H9 (cell line): ENCODE measurements at regions not wholly inside any gene's neighbourhood (a gene's known extent, or its start where the extent isn't known, plus 50 kb on each side); places are given as distances from the start of the nearest gene placed in this dataset.

Experiments used
- DNase-seq: peaks from one replicate; pipeline ENCODE4 v3.0.0-alpha.2; 2017
- H2AFZ ChIP-seq: one replicate; pipeline ENCODE4 v1.6.1; 2013; ENCODE audit warnings: mild to moderate bottlenecking, low read length, control low read depth, moderate library complexity
- H2AK5ac ChIP-seq: 2 replicates; pipeline ENCODE4 v1.6.1; 2013; ENCODE audit warnings: low read length, control low read depth, mixed read lengths; ENCODE audit not compliant: insufficient read length
- H2BK120ac ChIP-seq: one replicate; pipeline ENCODE4 v1.6.1; 2013; ENCODE audit warnings: low read depth, mild to moderate bottlenecking, low read length, control low read depth, inconsistent platforms; ENCODE audit not compliant: poor library complexity, severe bottlenecking
- H2BK12ac ChIP-seq: 2 replicates; pipeline ENCODE4 v1.6.1; 2013; ENCODE audit warnings: low read length, control low read depth, mixed read lengths, low read depth; ENCODE audit not compliant: insufficient read length
- H2BK15ac ChIP-seq: 2 replicates; pipeline ENCODE4 v1.6.1; 2013; ENCODE audit warnings: low read depth, low read length, control low read depth
- H2BK20ac ChIP-seq: one replicate; pipeline ENCODE4 v1.6.1; 2013; ENCODE audit warnings: low read depth, mild to moderate bottlenecking, low read length, control low read depth, inconsistent platforms; ENCODE audit not compliant: poor library complexity, severe bottlenecking
- H2BK5ac ChIP-seq: 2 replicates; pipeline ENCODE4 v1.6.1; 2013; ENCODE audit warnings: low read length, control low read depth, mixed read lengths; ENCODE audit not compliant: insufficient read length
- H3K14ac ChIP-seq: 2 replicates; pipeline ENCODE4 v1.6.1; 2013; ENCODE audit warnings: low read length, control low read depth; ENCODE audit not compliant: insufficient read depth
- H3K18ac ChIP-seq: 2 replicates; pipeline ENCODE4 v1.6.1; 2013; ENCODE audit warnings: low read depth, mild to moderate bottlenecking, mixed read lengths, low read length, control low read depth; ENCODE audit not compliant: insufficient read length
- H3K23ac ChIP-seq: 2 replicates; pipeline ENCODE4 v1.6.1; 2013; ENCODE audit warnings: low read length, control low read depth, mixed read lengths, low read depth; ENCODE audit not compliant: insufficient read length
- H3K23me2 ChIP-seq: 2 replicates; pipeline ENCODE4 v1.6.1; 2013; ENCODE audit warnings: low read depth, mild to moderate bottlenecking, mixed read lengths, low read length, control low read depth; ENCODE audit not compliant: insufficient read length, poor library complexity, severe bottlenecking
- H3K27ac ChIP-seq: 2 replicates; pipeline ENCODE4 v1.5.1; 2013; ENCODE audit warnings: low read length, control low read depth, mixed read lengths, low read depth; ENCODE audit not compliant: insufficient read length
- H3K27me3 ChIP-seq: 2 replicates; pipeline ENCODE4 v1.6.1; 2013; ENCODE audit warnings: low read length, control low read depth, inconsistent platforms; ENCODE audit not compliant: insufficient read depth
- H3K4ac ChIP-seq: 2 replicates; pipeline ENCODE4 v1.6.1; 2013; ENCODE audit warnings: low read depth, mild to moderate bottlenecking, control low read depth, inconsistent platforms, low read length, moderate library complexity
- H3K4me1 ChIP-seq: 2 replicates; pipeline ENCODE4 v1.6.1; 2013; ENCODE audit warnings: low read length, control low read depth, inconsistent platforms; ENCODE audit not compliant: insufficient read depth
- H3K4me2 ChIP-seq: 2 replicates; pipeline ENCODE4 v1.6.1; 2013; ENCODE audit warnings: low read length, control low read depth, mixed read lengths; ENCODE audit not compliant: insufficient read length, insufficient read depth
- H3K56ac ChIP-seq: 2 replicates; pipeline ENCODE4 v1.6.1; 2013; ENCODE audit warnings: low read depth, mild to moderate bottlenecking, mixed read lengths, low read length, control low read depth; ENCODE audit not compliant: insufficient read length
- H3K79me1 ChIP-seq: 2 replicates; pipeline ENCODE4 v1.6.1; 2013; ENCODE audit warnings: low read depth, mild to moderate bottlenecking, moderate library complexity, low read length, control low read depth, inconsistent platforms; ENCODE audit not compliant: insufficient read depth, poor library complexity, severe bottlenecking
- H3K79me2 ChIP-seq: 2 replicates; pipeline ENCODE4 v1.6.1; 2013; ENCODE audit warnings: low read length, control low read depth, inconsistent platforms; ENCODE audit not compliant: insufficient read depth
- H3K9ac ChIP-seq: 2 replicates; pipeline ENCODE4 v1.6.1; 2013; ENCODE audit warnings: low read length, control low read depth, mixed read lengths; ENCODE audit not compliant: insufficient read length; ENCODE audit errors: extremely low read depth
- H3K9me3 ChIP-seq: one replicate; pipeline ENCODE4 v1.6.1; 2013; ENCODE audit warnings: low read depth, low read length, inconsistent platforms; ENCODE audit not compliant: control insufficient read depth
- H3T11ph ChIP-seq: one replicate; pipeline ENCODE4 v1.6.1; 2013; ENCODE audit warnings: mild to moderate bottlenecking, low read length, control low read depth, inconsistent platforms
- H4K20me1 ChIP-seq: one replicate; pipeline ENCODE4 v1.6.1; 2013; ENCODE audit not compliant: control insufficient read depth, insufficient read length, insufficient read depth
- H4K5ac ChIP-seq: 2 replicates; pipeline ENCODE4 v1.6.1; 2013; ENCODE audit warnings: low read depth, mild to moderate bottlenecking, mixed read lengths, low read length, control low read depth; ENCODE audit not compliant: insufficient read length
- H4K8ac ChIP-seq: replicated peaks from 2 replicates; pipeline ENCODE4 v1.6.1; 2013; ENCODE audit warnings: low read length, control low read depth, mixed read lengths, low read depth; ENCODE audit not compliant: insufficient read length
- H4K91ac ChIP-seq: 2 replicates; pipeline ENCODE4 v1.6.1; 2013; ENCODE audit warnings: low read depth, mild to moderate bottlenecking, moderate library complexity, mixed read lengths, low read length, control low read depth; ENCODE audit not compliant: insufficient read length
- H3K27ac Mint-ChIP-seq, 3 experiments: 2 replicates in 2 of 3; 3 replicates in 1 of 3; pipeline ENCODE4 v1.8.0; 2020 to 2021; ENCODE audit warnings: mixed read lengths in 3 of 3, mild to moderate bottlenecking in 1 of 3, moderate library complexity in 1 of 3
- H3K27me3 Mint-ChIP-seq: 2 replicates; pipeline ENCODE4 v1.8.0; 2021; ENCODE audit warnings: low read depth, mild to moderate bottlenecking, moderate library complexity, mixed read lengths
- H3K36me3 Mint-ChIP-seq, 3 experiments: 2 replicates in 2 of 3; 3 replicates in 1 of 3; pipeline ENCODE4 v1.8.0; 2020 to 2021; ENCODE audit warnings: low read depth in 3 of 3, mixed read lengths in 3 of 3; ENCODE audit not compliant: insufficient read depth in 1 of 3
- H3K4me1 Mint-ChIP-seq, 2 experiments: 2 replicates each; pipeline ENCODE4 v1.8.0; 2020; ENCODE audit warnings: mixed read lengths in 2 of 2
- H3K4me3 Mint-ChIP-seq, 2 experiments: 2 replicates in 1 of 2; 3 replicates in 1 of 2; pipeline ENCODE4 v1.8.0; 2020 to 2021; ENCODE audit warnings: mild to moderate bottlenecking in 2 of 2, mixed read lengths in 2 of 2, moderate library complexity in 1 of 2
- H3K9me3 Mint-ChIP-seq, 2 experiments: 2 replicates in 1 of 2; 3 replicates in 1 of 2; pipeline ENCODE4 v1.8.0; 2020; ENCODE audit warnings: mild to moderate bottlenecking in 2 of 2, mixed read lengths in 2 of 2, moderate library complexity in 1 of 2
- WGBS: extraction: QIAGEN DNeasy Blood & Tissue Kit; methylation state at CpG from one replicate; pipeline ENCODE4 v1.1.7; 2013; ENCODE audit warnings: missing lambda C conversion rate, low lambda C conversion rate, mixed read lengths; ENCODE audit not compliant: insufficient read length; ENCODE audit errors: extremely low coverage; 5-methylcytosine and 5-hydroxymethylcytosine counted together
- TF ChIP-seq, protein P1 (sequence below): fragments of 200-600 bp; sonication (generic); conservative IDR thresholded peaks from 3 replicates; pipeline ENCODE4 v1.8.0; 2021; ENCODE audit warnings: antibody characterized with exemption, mild to moderate bottlenecking

DNA sequence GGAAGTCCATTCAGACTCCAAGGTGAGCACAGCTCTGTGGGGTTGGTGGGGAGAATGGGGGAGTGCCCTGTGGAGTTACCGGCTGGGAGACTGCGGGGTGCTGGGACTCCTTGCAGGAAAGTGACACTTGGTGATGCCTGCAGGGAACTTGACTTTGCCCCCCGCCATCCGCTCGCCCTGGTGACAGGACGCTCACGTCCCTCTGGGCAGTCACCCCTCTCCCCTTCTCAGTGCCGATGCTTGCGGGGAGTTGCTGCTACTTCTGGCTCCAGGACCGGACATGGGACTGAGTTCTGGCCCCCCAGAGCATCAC is 209.5 kb upstream of the C1orf174 start:
- peaks cover 0 to 12% (median 10%) of the 10 kb centered on the region in 3 experiments; a peak in 4 of 7 replicates for H3K36me3 Mint-ChIP-seq
- Histone ChIP-seq H2BK12ac (no peak overlapping the region), H2AK5ac (no peak overlapping the region), H4K5ac (no peak overlapping the region), H3K79me1 (no peaks in the 10 kb centered on the region), H2BK20ac (no peak overlapping the region), H2BK5ac (no peak overlapping the region), H3K18ac (no peak overlapping the region), H4K8ac (no peak overlapping the region), H2BK120ac (no peak overlapping the region), H2AFZ (no peak overlapping the region), H4K91ac (no peak overlapping the region), H3K14ac (no peak overlapping the region; the same call in 1 of the 2 replicates), H3T11ph (no peak overlapping the region), H3K79me2 (no peaks in the 10 kb centered on the region), H3K9me3 (no peaks in the 10 kb centered on the region), H3K56ac (no peak overlapping the region), H3K4ac (no peak overlapping the region), H3K27ac (no peak overlapping the region), H3K23me2 (peaks cover 3% of the 10 kb centered on the region), H3K4me1 (no peaks in the 10 kb centered on the region), H3K27me3 (no peaks in the 10 kb centered on the region), H3K23ac (no peak overlapping the region), H2BK15ac (no peak overlapping the region), H3K9ac (no peak overlapping the region), H3K4me2 (no peak overlapping the region), H4K20me1 (no peaks in the 10 kb centered on the region)
- no peak for DNase-seq
- no CpG with 5 or more reads among the region's 10 CpGs for WGBS
- peaks cover 12 to 25% of the 10 kb centered on the region in 2 experiments for H3K9me3 Mint-ChIP-seq
- H3K4me1 Mint-ChIP-seq: peaks cover 17 to 26% of the 10 kb centered on the region in 2 experiments
- H3K4me3 Mint-ChIP-seq: no peak overlapping the region
- peaks cover 24% of the 10 kb centered on the region for H3K27me3 Mint-ChIP-seq
- TF ChIP-seq, protein P1, sequence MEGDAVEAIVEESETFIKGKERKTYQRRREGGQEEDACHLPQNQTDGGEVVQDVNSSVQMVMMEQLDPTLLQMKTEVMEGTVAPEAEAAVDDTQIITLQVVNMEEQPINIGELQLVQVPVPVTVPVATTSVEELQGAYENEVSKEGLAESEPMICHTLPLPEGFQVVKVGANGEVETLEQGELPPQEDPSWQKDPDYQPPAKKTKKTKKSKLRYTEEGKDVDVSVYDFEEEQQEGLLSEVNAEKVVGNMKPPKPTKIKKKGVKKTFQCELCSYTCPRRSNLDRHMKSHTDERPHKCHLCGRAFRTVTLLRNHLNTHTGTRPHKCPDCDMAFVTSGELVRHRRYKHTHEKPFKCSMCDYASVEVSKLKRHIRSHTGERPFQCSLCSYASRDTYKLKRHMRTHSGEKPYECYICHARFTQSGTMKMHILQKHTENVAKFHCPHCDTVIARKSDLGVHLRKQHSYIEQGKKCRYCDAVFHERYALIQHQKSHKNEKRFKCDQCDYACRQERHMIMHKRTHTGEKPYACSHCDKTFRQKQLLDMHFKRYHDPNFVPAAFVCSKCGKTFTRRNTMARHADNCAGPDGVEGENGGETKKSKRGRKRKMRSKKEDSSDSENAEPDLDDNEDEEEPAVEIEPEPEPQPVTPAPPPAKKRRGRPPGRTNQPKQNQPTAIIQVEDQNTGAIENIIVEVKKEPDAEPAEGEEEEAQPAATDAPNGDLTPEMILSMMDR: no peak
- H3K27ac Mint-ChIP-seq: no peak overlapping the region; a peak in 1 of 7 replicates
